ENCODE measurements at regions not wholly inside any gene's neighbourhood (a gene's known extent, or its start where the extent isn't known, plus 50 kb on each side); places are given as distances from the start of the nearest gene placed in this dataset.

DNA sequence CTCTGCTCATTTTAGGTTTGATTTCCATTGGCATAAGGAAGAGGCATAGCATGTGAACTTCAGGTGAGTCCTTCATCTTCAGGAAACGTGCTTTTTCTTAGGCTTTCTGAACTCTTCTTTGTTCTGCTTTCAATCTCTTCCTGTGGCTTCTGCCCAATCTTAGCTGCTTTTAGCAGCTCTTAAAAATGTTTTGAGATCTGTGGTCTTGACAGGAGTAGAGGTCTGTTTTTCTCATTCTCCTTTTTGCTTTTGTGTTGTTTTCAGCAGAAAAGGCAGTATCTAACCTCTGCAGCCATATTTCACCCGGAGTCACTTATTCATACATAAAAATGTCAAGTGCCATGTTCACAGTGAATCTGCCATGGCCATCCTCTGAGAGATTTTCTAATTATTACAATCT, 120.3 kb downstream of the LIG4 start:
- no peak overlapping the region for H3K27ac ChIP-seq (ENCODE audit: extremely low read depth, low read depth, low read length)
- WGBS (ENCODE audit: insufficient coverage, low coverage, missing lambda C conversion rate) = 0% methylated on average over 2 of the region's 2 CpGs

More for the DNA sequence above, 120.3 kb downstream of the LIG4 start:
- FAIRE-seq (no peak), ATAC-seq (no peak), DNase-seq (ENCODE audit: extremely low read depth in 1 of 4, low spot score in 3 of 4) (no peak)
- in situ Hi-C loops (cut with MboI) = no loop called here
- Histone ChIP-seq H3K36me3 (ENCODE audit: control insufficient read depth, insufficient read depth, low read length) (no peaks in the 10 kb centered on the region), H3K9ac (ENCODE audit: insufficient read depth in 1 of 2, low read depth in 2 of 2, low read length in 2 of 2) (no peak overlapping the region), H3K79me2 (ENCODE audit: control insufficient read depth, insufficient read depth, low read length) (no peaks in the 10 kb centered on the region), H3K9me3 (replicated peaks; ENCODE audit: control insufficient read depth, insufficient read depth, low read depth, low read length) (no peaks in the 10 kb centered on the region), H3K4me3 (no peak overlapping the region), H3K4me2 (ENCODE audit: insufficient read depth, low read length) (no peak overlapping the region), H3K27me3 (ENCODE audit: control insufficient read depth in 2 of 2, insufficient read depth in 2 of 2, low read length in 2 of 2) (no peaks in the 10 kb centered on the region), H3K9me1 (ENCODE audit: control insufficient read depth, insufficient read depth, low read length) (no peaks in the 10 kb centered on the region), H3K4me1 (replicated peaks in 1 of 2; ENCODE audit: control insufficient read depth in 2 of 2, insufficient read depth in 2 of 2, low read length in 2 of 2) (no peaks in the 10 kb centered on the region), H2AFZ (ENCODE audit: low read depth, low read length) (no peak overlapping the region), H4K20me1 (replicated peaks; ENCODE audit: control insufficient read depth, insufficient read depth, low read length) (no peaks in the 10 kb centered on the region)
- ChIA-PET POLR2A (no interaction called here), CTCF (ENCODE audit: low intra/inter-chr PET ratio) (no interaction called here)
- BruUV-seq (replicated peaks) = no TSS peak
- TF ChIP-seq, protein P1, sequence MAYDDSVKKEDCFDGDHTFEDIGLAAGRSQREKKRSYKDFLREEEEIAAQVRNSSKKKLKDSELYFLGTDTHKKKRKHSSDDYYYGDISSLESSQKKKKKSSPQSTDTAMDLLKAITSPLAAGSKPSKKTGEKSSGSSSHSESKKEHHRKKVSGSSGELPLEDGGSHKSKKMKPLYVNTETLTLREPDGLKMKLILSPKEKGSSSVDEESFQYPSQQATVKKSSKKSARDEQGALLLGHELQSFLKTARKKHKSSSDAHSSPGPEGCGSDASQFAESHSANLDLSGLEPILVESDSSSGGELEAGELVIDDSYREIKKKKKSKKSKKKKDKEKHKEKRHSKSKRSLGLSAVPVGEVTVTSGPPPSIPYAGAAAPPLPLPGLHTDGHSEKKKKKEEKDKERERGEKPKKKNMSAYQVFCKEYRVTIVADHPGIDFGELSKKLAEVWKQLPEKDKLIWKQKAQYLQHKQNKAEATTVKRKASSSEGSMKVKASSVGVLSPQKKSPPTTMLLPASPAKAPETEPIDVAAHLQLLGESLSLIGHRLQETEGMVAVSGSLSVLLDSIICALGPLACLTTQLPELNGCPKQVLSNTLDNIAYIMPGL (CRISPR knock-in tag; IDR thresholded peaks at IDR 0.05) = no peak
- TF ChIP-seq FOXA1 (IDR thresholded peaks at IDR 0.05; ENCODE audit: borderline replicate concordance) = no peak
- TF ChIP-seq, protein P2, sequence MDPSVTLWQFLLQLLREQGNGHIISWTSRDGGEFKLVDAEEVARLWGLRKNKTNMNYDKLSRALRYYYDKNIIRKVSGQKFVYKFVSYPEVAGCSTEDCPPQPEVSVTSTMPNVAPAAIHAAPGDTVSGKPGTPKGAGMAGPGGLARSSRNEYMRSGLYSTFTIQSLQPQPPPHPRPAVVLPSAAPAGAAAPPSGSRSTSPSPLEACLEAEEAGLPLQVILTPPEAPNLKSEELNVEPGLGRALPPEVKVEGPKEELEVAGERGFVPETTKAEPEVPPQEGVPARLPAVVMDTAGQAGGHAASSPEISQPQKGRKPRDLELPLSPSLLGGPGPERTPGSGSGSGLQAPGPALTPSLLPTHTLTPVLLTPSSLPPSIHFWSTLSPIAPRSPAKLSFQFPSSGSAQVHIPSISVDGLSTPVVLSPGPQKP (CRISPR knock-in tag; IDR thresholded peaks at IDR 0.05) = no peak
- TF ChIP-seq, protein P3, sequence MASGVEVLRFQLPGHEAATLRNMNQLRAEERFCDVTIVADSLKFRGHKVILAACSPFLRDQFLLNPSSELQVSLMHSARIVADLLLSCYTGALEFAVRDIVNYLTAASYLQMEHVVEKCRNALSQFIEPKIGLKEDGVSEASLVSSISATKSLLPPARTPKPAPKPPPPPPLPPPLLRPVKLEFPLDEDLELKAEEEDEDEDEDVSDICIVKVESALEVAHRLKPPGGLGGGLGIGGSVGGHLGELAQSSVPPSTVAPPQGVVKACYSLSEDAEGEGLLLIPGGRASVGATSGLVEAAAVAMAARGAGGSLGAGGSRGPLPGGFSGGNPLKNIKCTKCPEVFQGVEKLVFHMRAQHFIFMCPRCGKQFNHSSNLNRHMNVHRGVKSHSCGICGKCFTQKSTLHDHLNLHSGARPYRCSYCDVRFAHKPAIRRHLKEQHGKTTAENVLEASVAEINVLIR (CRISPR knock-in tag; IDR thresholded peaks at IDR 0.05) = no peak
- TF ChIP-seq PML (IDR thresholded peaks at IDR 0.05; ENCODE audit: low read length) = no peak
- no peak for TF ChIP-seq SMARCE1 (IDR thresholded peaks at IDR 0.05)
- no peak for TF ChIP-seq ZBTB1 (CRISPR knock-in tag; IDR thresholded peaks at IDR 0.05; ENCODE audit: borderline replicate concordance, low read depth)
- intact Hi-C loops (cut with micrococcal nuclease) = no loop called here

Measured in K562 (cell line).